Ishikawa (cell line): ENCODE measurements at regions not wholly inside any gene's neighbourhood (a gene's known extent, or its start where the extent isn't known, plus 50 kb on each side); places are given as distances from the start of the nearest gene placed in this dataset.

Experiments used
- CEBPB ChIP-seq: IDR thresholded peaks from 2 replicates; pipeline ENCODE4 v1.6.1; 2012
- CREB1 ChIP-seq: IDR thresholded peaks from 2 replicates; pipeline ENCODE4 v1.6.1; 2012; ENCODE audit warnings: low read depth
- EGR1 ChIP-seq: IDR thresholded peaks from 2 replicates; pipeline ENCODE4 v1.6.1; 2012
- EP300 ChIP-seq: IDR thresholded peaks from 2 replicates; pipeline ENCODE4 v1.6.1; 2012; ENCODE audit warnings: borderline replicate concordance
- FOXM1 ChIP-seq: IDR thresholded peaks from 2 replicates; pipeline ENCODE4 v1.6.1; 2012; ENCODE audit warnings: low read depth, borderline replicate concordance
- NFIC ChIP-seq: IDR thresholded peaks from 2 replicates; pipeline ENCODE4 v1.6.1; 2012
- RAD21 ChIP-seq: IDR thresholded peaks from 2 replicates; pipeline ENCODE4 v1.6.1; 2012; ENCODE audit warnings: low read depth
- TAF1 ChIP-seq: IDR thresholded peaks from 2 replicates; pipeline ENCODE4 v1.6.1; 2012; ENCODE audit warnings: low read depth, mild to moderate bottlenecking
- TCF12 ChIP-seq: IDR thresholded peaks from 2 replicates; pipeline ENCODE4 v1.6.1; 2012; ENCODE audit warnings: low read depth
- TEAD4 ChIP-seq: IDR thresholded peaks from 2 replicates; pipeline ENCODE4 v1.6.1; 2012
- ZBTB7A ChIP-seq: IDR thresholded peaks from 2 replicates; pipeline ENCODE4 v1.6.1; 2012; ENCODE audit warnings: low read depth
- TF ChIP-seq, protein P1 (sequence below): IDR thresholded peaks from 2 replicates; pipeline ENCODE4 v1.6.1; 2012
- TF ChIP-seq, protein P2 (sequence below): IDR thresholded peaks from 2 replicates; pipeline ENCODE4 v1.6.1; 2012
- TF ChIP-seq, protein P3 (sequence below): IDR thresholded peaks from 2 replicates; pipeline ENCODE4 v1.6.1; 2012; ENCODE audit warnings: low read depth, mild to moderate bottlenecking

DNA sequence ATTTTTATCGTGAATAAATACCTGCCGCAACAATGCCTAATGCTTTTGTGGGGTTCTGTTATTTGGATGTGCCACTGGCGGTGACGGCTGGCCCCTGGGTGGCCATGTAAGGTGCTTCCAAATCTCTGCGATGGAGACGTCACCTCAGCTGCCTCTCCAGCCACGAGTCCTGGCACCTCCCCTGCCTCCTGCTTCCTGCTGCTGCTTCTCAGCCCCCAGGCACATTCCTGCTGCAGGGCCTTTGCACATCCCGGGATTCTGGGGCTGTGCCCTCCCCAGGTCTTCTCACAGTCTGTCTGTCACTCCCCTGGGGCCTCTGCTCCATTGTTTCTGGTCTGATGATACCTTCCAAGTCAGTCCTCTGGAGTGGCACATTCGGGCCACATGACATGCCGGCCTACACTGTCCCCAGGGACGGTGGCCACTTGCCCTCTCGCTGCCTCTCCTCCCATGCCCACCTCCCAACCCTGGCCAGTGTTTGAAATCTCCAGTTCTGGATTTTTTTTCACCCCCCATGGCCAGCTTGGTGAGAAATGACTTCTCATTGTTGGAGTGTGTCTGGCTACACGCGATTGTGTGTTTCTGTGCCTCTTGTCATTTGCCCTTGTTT is 151.8 kb downstream of the KIF26A start:
- no peak for TF ChIP-seq EP300
- TF ChIP-seq, protein P1, sequence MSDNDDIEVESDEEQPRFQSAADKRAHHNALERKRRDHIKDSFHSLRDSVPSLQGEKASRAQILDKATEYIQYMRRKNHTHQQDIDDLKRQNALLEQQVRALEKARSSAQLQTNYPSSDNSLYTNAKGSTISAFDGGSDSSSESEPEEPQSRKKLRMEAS, result no peak
- no peak for TF ChIP-seq TAF1
- no peak for TF ChIP-seq TCF12
- TF ChIP-seq, protein P2, sequence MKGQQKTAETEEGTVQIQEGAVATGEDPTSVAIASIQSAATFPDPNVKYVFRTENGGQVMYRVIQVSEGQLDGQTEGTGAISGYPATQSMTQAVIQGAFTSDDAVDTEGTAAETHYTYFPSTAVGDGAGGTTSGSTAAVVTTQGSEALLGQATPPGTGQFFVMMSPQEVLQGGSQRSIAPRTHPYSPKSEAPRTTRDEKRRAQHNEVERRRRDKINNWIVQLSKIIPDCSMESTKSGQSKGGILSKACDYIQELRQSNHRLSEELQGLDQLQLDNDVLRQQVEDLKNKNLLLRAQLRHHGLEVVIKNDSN, result no peak
- TF ChIP-seq, protein P3, sequence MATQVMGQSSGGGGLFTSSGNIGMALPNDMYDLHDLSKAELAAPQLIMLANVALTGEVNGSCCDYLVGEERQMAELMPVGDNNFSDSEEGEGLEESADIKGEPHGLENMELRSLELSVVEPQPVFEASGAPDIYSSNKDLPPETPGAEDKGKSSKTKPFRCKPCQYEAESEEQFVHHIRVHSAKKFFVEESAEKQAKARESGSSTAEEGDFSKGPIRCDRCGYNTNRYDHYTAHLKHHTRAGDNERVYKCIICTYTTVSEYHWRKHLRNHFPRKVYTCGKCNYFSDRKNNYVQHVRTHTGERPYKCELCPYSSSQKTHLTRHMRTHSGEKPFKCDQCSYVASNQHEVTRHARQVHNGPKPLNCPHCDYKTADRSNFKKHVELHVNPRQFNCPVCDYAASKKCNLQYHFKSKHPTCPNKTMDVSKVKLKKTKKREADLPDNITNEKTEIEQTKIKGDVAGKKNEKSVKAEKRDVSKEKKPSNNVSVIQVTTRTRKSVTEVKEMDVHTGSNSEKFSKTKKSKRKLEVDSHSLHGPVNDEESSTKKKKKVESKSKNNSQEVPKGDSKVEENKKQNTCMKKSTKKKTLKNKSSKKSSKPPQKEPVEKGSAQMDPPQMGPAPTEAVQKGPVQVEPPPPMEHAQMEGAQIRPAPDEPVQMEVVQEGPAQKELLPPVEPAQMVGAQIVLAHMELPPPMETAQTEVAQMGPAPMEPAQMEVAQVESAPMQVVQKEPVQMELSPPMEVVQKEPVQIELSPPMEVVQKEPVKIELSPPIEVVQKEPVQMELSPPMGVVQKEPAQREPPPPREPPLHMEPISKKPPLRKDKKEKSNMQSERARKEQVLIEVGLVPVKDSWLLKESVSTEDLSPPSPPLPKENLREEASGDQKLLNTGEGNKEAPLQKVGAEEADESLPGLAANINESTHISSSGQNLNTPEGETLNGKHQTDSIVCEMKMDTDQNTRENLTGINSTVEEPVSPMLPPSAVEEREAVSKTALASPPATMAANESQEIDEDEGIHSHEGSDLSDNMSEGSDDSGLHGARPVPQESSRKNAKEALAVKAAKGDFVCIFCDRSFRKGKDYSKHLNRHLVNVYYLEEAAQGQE, result no peak
- TF ChIP-seq CREB1, result no peak
- TF ChIP-seq CEBPB, result no peak
- no peak for TF ChIP-seq EGR1
- TF ChIP-seq NFIC, result no peak
- no peak for TF ChIP-seq FOXM1
- no peak for TF ChIP-seq RAD21
- TF ChIP-seq TEAD4, result no peak
- no peak for TF ChIP-seq ZBTB7A
